DOHH2 (cell line): ENCODE measurements at regions not wholly inside any gene's neighbourhood (a gene's known extent, or its start where the extent isn't known, plus 50 kb on each side); places are given as distances from the start of the nearest gene placed in this dataset.

Source experiments
- H3F3A ChIP-seq: fragments of 200-600 bp; sonication (generic), shearing (Covaris generic); 2 replicates; pipeline ENCODE4 v1.6.0; 2016; ENCODE audit warnings: antibody characterized with exemption, mild to moderate bottlenecking; ENCODE audit not compliant: control insufficient read depth, insufficient read depth
- H3K27ac ChIP-seq: fragments of 200-600 bp; sonication (generic); 2 replicates; pipeline ENCODE4 v1.5.1; 2014; ENCODE audit warnings: low read depth, mild to moderate bottlenecking, low read length, moderate library complexity
- H3K27me3 ChIP-seq: fragments of 200-600 bp; sonication (generic); 2 replicates; pipeline ENCODE4 v1.6.1; 2014; ENCODE audit warnings: mild to moderate bottlenecking, low read length, mixed read lengths; ENCODE audit not compliant: control insufficient read depth
- H3K36me3 ChIP-seq: fragments of 200-600 bp; sonication (generic); 2 replicates; pipeline ENCODE4 v1.6.1; 2014; ENCODE audit warnings: mild to moderate bottlenecking, low read length, moderate library complexity, mixed read lengths; ENCODE audit not compliant: control insufficient read depth
- H3K4me1 ChIP-seq: fragments of 200-600 bp; sonication (generic); 2 replicates; pipeline ENCODE4 v1.6.1; 2014; ENCODE audit warnings: mild to moderate bottlenecking, low read length, mixed read lengths; ENCODE audit not compliant: control insufficient read depth
- H3K4me2 ChIP-seq: fragments of 200-600 bp; sonication (generic); 2 replicates; pipeline ENCODE4 v1.6.0; 2014; ENCODE audit warnings: mild to moderate bottlenecking, low read length, moderate library complexity
- H3K4me3 ChIP-seq: fragments of 200-600 bp; sonication (generic); 2 replicates; pipeline ENCODE4 v1.5.1; 2014; ENCODE audit warnings: mild to moderate bottlenecking, low read length, mixed read lengths
- H3K79me2 ChIP-seq: fragments of 200-600 bp; sonication (generic); 2 replicates; pipeline ENCODE4 v1.6.1; 2014; ENCODE audit warnings: mild to moderate bottlenecking, low read length, mixed read lengths; ENCODE audit not compliant: control insufficient read depth
- H3K9me2 ChIP-seq: fragments of 200-600 bp; sonication (generic); replicated peaks from 2 replicates; pipeline ENCODE4 v1.6.1; 2014; ENCODE audit warnings: mild to moderate bottlenecking, low read length, mixed read lengths; ENCODE audit not compliant: control insufficient read depth
- H3K9me3 ChIP-seq: fragments of 200-600 bp; sonication (generic); 2 replicates; pipeline ENCODE4 v1.6.1; 2014; ENCODE audit warnings: antibody characterized with exemption, low read length, mixed read lengths; ENCODE audit not compliant: control insufficient read depth, insufficient read depth
- H4K20me1 ChIP-seq: fragments of 200-600 bp; sonication (generic); 2 replicates; pipeline ENCODE4 v1.6.0; 2014; ENCODE audit warnings: low read depth, mild to moderate bottlenecking, antibody characterized with exemption, low read length, moderate library complexity; ENCODE audit not compliant: control insufficient read depth, insufficient read depth
- EZH2phosphoT487 ChIP-seq: fragments of 200-600 bp; sonication (generic); IDR thresholded peaks from 2 replicates; pipeline ENCODE4 v1.6.1; 2017; ENCODE audit warnings: borderline replicate concordance, mild to moderate bottlenecking, antibody characterized with exemption, low read length, moderate library complexity, mixed read lengths
- TF ChIP-seq, protein P1 (sequence below): fragments of 200-600 bp; sonication (generic); IDR thresholded peaks from one replicate; pipeline ENCODE4 v1.5.1; 2014; ENCODE audit warnings: antibody characterized with exemption, mild to moderate bottlenecking, low read depth, low read length; ENCODE audit not compliant: poor library complexity, severe bottlenecking

DNA sequence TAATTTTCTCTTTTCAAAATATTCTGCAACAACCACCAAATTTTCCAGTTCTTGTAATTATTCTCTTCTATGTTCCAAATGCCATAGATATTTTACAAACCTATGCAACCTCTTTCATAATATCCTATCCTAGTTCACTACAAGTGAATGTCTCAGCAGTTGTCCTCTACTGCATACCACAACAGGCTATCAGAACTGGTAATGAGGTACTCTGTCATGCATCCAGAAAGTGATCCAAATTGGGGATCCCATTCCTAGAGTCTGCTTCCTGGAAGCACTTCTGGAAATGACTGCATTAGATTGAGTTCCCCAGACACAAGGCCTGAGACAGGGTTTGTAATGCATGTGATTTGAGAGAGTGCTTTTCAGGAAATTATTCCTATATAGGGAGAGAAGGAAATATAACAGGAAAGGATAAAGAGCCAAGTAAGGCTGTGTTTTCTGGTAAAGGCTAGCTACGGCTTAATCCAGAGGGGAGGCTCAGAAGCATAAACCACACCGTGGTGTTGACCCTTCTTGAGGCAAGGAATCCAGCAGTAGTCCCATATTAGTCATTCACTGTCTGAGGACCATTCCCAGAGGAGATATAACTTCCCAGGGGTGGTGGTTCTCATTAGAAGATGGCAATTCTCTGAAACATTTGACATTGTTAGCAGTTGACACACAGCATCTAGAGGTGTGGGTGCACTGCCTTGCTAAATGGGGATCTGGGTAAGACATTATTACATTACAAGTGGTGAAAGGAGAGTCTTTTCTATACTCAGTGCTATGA is 80.3 kb upstream of the FST start:
- no peaks in the 10 kb centered on the region for H3K9me2 ChIP-seq
- no peaks in the 10 kb centered on the region for H3K4me1 ChIP-seq
- H3F3A ChIP-seq: no peaks in the 10 kb centered on the region
- TF ChIP-seq EZH2phosphoT487: no peak
- TF ChIP-seq, protein P1, sequence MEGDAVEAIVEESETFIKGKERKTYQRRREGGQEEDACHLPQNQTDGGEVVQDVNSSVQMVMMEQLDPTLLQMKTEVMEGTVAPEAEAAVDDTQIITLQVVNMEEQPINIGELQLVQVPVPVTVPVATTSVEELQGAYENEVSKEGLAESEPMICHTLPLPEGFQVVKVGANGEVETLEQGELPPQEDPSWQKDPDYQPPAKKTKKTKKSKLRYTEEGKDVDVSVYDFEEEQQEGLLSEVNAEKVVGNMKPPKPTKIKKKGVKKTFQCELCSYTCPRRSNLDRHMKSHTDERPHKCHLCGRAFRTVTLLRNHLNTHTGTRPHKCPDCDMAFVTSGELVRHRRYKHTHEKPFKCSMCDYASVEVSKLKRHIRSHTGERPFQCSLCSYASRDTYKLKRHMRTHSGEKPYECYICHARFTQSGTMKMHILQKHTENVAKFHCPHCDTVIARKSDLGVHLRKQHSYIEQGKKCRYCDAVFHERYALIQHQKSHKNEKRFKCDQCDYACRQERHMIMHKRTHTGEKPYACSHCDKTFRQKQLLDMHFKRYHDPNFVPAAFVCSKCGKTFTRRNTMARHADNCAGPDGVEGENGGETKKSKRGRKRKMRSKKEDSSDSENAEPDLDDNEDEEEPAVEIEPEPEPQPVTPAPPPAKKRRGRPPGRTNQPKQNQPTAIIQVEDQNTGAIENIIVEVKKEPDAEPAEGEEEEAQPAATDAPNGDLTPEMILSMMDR: no peak
- no peaks in the 10 kb centered on the region for H3K9me3 ChIP-seq
- H3K4me3 ChIP-seq: no peak overlapping the region
- no peaks in the 10 kb centered on the region for H4K20me1 ChIP-seq
- H3K27me3 ChIP-seq: no peaks in the 10 kb centered on the region
- no peaks in the 10 kb centered on the region for H3K36me3 ChIP-seq
- H3K27ac ChIP-seq: no peak overlapping the region
- no peaks in the 10 kb centered on the region for H3K79me2 ChIP-seq
- H3K4me2 ChIP-seq: no peak overlapping the region

DNA sequence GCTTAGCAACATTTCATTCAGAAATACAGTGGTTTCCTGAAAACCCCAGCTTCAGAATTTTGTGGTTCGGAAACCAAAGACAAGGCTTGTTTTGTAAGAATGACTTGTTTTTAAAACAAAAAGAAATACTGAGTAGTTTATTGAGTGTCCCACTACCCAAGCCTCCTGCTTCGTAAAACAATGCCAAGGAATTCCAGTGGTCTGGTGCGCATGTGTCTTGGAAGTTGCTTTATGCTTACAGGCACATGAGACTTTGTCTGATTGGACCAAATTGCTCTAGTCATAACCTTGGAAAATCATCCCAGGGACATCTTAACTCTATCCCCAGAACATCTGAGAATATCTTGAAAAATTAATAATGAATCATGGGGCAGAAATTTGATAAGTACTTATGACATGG is 77.1 kb upstream of the FST start:
- TF ChIP-seq, protein P1: no peak
- TF ChIP-seq EZH2phosphoT487: no peak
- H3K4me2 ChIP-seq: no peak overlapping the region
- no peaks in the 10 kb centered on the region for H3K4me1 ChIP-seq
- H3K27ac ChIP-seq: no peak overlapping the region
- no peaks in the 10 kb centered on the region for H4K20me1 ChIP-seq
- H3K27me3 ChIP-seq: no peaks in the 10 kb centered on the region
- no peaks in the 10 kb centered on the region for H3K9me2 ChIP-seq
- H3K36me3 ChIP-seq: no peaks in the 10 kb centered on the region
- no peaks in the 10 kb centered on the region for H3K79me2 ChIP-seq
- H3K9me3 ChIP-seq: no peaks in the 10 kb centered on the region
- no peaks in the 10 kb centered on the region for H3F3A ChIP-seq
- no peak overlapping the region for H3K4me3 ChIP-seq

DNA sequence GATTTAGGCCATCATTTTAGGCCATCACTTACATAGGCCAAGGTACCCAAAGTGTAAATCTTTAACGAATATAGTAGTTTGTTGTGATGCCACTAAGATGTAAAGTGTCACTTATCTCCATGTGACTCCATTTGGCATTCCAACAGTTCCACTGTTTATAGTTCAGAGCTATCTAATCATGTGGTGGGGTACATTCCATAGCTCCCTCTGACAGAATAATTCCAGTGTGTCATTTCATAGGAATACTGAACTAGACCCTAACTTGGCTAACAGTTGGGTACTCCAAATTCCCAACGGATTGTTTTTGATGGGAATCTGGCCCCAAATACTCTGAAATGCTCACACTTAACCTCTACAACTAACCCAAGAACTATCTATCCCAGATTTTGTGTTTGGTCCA is 76.7 kb upstream of the FST start:
- no peak overlapping the region for H3K4me3 ChIP-seq
- H3K27me3 ChIP-seq: no peaks in the 10 kb centered on the region
- no peaks in the 10 kb centered on the region for H3K4me1 ChIP-seq
- no peak overlapping the region for H3K4me2 ChIP-seq
- H3K79me2 ChIP-seq: no peaks in the 10 kb centered on the region
- no peaks in the 10 kb centered on the region for H3K36me3 ChIP-seq
- H3K9me3 ChIP-seq: no peaks in the 10 kb centered on the region
- H3K27ac ChIP-seq: no peak overlapping the region
- H4K20me1 ChIP-seq: no peaks in the 10 kb centered on the region
- TF ChIP-seq, protein P1: no peak
- no peak for TF ChIP-seq EZH2phosphoT487
- no peaks in the 10 kb centered on the region for H3K9me2 ChIP-seq
- H3F3A ChIP-seq: no peaks in the 10 kb centered on the region
